ENCODE measurements at regions not wholly inside any gene's neighbourhood (a gene's known extent, or its start where the extent isn't known, plus 50 kb on each side); places are given as distances from the start of the nearest gene placed in this dataset.

- no peaks in the 10 kb centered on the region for H3K9me3 Mint-ChIP-seq
- ATAC-seq (no peak), DNase-seq (no peak)
- H3K27ac Mint-ChIP-seq, result no peak overlapping the region
- H3K4me1 Mint-ChIP-seq (ENCODE audit: low read depth), result no peaks in the 10 kb centered on the region
- CTCF ChIA-PET, result no interaction called here
- intact Hi-C loops (cut with micrococcal nuclease), result no loop called here
- POLR2A ChIA-PET, result no interaction called here
- H3K4me3 Mint-ChIP-seq, result no peak overlapping the region
- TF ChIP-seq CTCF (IDR thresholded peaks at IDR 0.05), result no peak
- no peaks in the 10 kb centered on the region for H3K27me3 Mint-ChIP-seq
- no peaks in the 10 kb centered on the region for H3K36me3 Mint-ChIP-seq (ENCODE audit: low read depth)
Measured at GRCh38 chrY:12459965-12460364, 241.1 kb upstream of the USP9Y start.

- peaks cover under 1% of the 10 kb centered on the region for H3K4me1 Mint-ChIP-seq (ENCODE audit: low read depth)
- DNase-seq, result no peak
- POLR2A ChIA-PET, result no interaction called here
- H3K9me3 Mint-ChIP-seq, result no peaks in the 10 kb centered on the region
- no peak overlapping the region for H3K27ac Mint-ChIP-seq
- intact Hi-C loops (cut with micrococcal nuclease), result no loop called here
- CTCF ChIA-PET, result no interaction called here
- no peaks in the 10 kb centered on the region for H3K27me3 Mint-ChIP-seq
- TF ChIP-seq CTCF (IDR thresholded peaks at IDR 0.05), result no peak
- H3K36me3 Mint-ChIP-seq (ENCODE audit: low read depth), result no peaks in the 10 kb centered on the region
- no peak overlapping the region for H3K4me3 Mint-ChIP-seq
- ATAC-seq, result no peak
Measured at GRCh38 chrY:12464155-12464554, 236.9 kb upstream of the USP9Y start.

GRCh38 chrY:12465706-12466105 is 235.3 kb upstream of the USP9Y start:
- no peak for TF ChIP-seq CTCF (IDR thresholded peaks at IDR 0.05)
- DNase-seq (no peak), ATAC-seq (no peak)
- intact Hi-C loops (cut with micrococcal nuclease), result no loop called here
- no peaks in the 10 kb centered on the region for H3K27me3 Mint-ChIP-seq
- H3K27ac Mint-ChIP-seq, result no peak overlapping the region
- no peaks in the 10 kb centered on the region for H3K36me3 Mint-ChIP-seq (ENCODE audit: low read depth)
- peaks cover 3% of the 10 kb centered on the region for H3K4me1 Mint-ChIP-seq (ENCODE audit: low read depth)
- POLR2A ChIA-PET, result no interaction called here
- CTCF ChIA-PET, result no interaction called here
- H3K9me3 Mint-ChIP-seq, result peaks cover 3% of the 10 kb centered on the region
- no peak overlapping the region for H3K4me3 Mint-ChIP-seq

- peak; percentile 27 for DNase-seq
- POLR2A ChIA-PET, result no interaction called here
- Mint-ChIP-seq H3K4me1 (ENCODE audit: low read depth) (peaks cover 3% of the 10 kb centered on the region), H3K36me3 (ENCODE audit: low read depth) (no peaks in the 10 kb centered on the region), H3K4me3 (no peak overlapping the region), H3K27me3 (no peaks in the 10 kb centered on the region), H3K9me3 (peaks cover 3% of the 10 kb centered on the region), H3K27ac (peak overlapping the region; percentile 72)
- CTCF ChIA-PET, result no interaction called here
- no peak for TF ChIP-seq CTCF (IDR thresholded peaks at IDR 0.05)
- peak; percentile 69 for ATAC-seq
- intact Hi-C loops (cut with micrococcal nuclease), result no loop called here
Measured at GRCh38 chrY:12469081-12469480, 231.9 kb upstream of the USP9Y start.

GRCh38 chrY:12474472-12474871 is 226.6 kb upstream of the USP9Y start:
- Mint-ChIP-seq H3K9me3 (peaks cover 2% of the 10 kb centered on the region), H3K27me3 (no peaks in the 10 kb centered on the region), H3K4me3 (no peak overlapping the region), H3K36me3 (ENCODE audit: low read depth) (no peaks in the 10 kb centered on the region), H3K4me1 (ENCODE audit: low read depth) (no peaks in the 10 kb centered on the region), H3K27ac (no peak overlapping the region)
- ChIA-PET POLR2A (no interaction called here), CTCF (no interaction called here)
- intact Hi-C loops (cut with micrococcal nuclease), result no loop called here
- DNase-seq, result no peak
- ATAC-seq, result no peak
- TF ChIP-seq CTCF (IDR thresholded peaks at IDR 0.05), result no peak
